ENCODE measurements at regions not wholly inside any gene's neighbourhood (a gene's known extent, or its start where the extent isn't known, plus 50 kb on each side); places are given as distances from the start of the nearest gene placed in this dataset.

- TF ChIP-seq POLR2A (IDR thresholded peaks at IDR 0.05) (no peak), CTCF (IDR thresholded peaks at IDR 0.05) (no peak)
Measured at GRCh38 chr13:111881700-111882099, 185.2 kb upstream of the SOX1 start.

Measured in thyroid gland (tissue), 4 donors.